ENCODE measurements at regions not wholly inside any gene's neighbourhood (a gene's known extent, or its start where the extent isn't known, plus 50 kb on each side); places are given as distances from the start of the nearest gene placed in this dataset.

DNA sequence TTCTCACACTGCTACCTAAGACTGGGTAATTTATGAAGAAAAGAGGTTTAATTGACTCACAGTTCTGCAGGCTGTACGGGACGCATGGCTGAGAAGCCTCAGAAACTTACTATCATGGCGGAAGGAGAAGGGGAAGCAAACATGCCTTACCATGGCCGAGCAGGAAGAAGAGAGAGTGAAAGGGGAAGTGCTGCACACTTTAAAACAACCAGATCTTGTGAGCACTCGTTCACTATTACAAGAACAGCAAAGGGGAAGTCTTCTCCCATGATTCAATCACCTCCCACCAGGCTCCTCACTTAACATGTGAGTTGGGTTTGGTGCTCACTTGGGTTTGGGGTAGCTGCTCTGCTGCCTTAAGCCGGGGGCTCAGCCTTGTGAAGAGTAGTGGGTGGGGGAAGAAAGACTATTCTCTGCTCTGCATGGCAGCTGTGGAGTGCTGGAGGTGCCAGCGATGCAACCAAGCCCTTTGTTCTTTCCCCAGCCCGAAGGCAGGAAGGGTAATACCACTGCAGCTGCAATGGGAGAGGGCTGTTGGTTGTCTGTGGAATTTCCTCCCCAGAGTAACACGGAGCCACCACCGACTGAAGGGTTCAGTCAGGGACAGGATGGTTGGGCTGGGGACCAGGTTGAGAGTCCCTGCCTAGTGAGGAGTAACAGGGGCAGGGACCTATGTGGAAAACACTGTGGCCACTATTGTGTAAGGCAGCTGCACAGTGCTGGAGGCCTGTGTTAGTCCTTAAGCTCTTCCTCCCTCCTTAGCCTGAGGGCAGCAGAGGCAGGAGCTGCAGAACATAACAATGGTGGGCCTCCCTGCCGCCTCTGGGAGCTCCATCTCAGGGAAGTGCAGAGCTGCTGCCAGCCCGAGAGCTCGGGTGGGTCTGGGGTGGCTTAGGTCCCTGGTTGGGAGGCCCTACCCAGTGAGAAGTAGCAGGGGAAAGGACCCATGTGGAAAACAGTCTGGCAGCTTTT lies 1262.5 kb downstream of the EFNB2 start:
- DNase-seq, result no peak

DNA sequence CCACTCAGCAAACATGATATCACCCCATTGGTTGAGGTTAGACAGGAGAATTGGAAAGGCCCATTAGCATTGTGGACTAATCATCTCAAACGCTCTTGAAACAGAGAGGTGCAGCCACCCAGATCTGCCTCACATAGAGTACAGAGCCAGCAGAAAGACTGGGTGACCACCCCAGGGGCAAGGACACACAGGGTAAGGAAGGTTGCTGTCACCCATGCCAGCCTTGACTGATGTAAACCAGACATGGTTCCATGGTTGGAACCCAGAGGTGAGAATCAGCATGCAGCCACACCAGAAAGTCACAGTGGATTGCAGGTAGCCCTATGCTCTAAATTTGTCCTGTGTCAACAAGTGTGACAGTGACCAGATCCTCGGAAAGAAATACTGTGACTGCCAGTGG lies 1268.8 kb downstream of the EFNB2 start:
- DNase-seq, result no peak

DNA sequence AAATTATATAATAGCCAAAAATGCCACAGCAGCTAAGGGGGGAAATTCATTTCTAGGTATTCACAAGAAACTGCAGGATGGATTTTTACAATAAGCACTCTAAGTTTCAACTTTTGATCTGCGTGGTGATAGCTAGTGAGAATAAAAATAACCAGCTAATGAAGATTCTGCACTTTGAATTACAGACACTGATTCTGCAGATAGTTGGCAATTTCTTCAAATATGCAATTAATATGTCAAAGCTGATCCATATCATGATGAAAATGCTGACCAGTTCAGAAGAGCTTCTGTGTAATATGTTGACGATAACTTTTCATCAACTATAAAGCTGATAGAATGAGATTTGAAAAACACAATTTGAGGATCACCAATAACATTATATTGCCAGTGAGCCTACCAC lies 1272.9 kb downstream of the EFNB2 start:
- DNase-seq, result no peak

DNA sequence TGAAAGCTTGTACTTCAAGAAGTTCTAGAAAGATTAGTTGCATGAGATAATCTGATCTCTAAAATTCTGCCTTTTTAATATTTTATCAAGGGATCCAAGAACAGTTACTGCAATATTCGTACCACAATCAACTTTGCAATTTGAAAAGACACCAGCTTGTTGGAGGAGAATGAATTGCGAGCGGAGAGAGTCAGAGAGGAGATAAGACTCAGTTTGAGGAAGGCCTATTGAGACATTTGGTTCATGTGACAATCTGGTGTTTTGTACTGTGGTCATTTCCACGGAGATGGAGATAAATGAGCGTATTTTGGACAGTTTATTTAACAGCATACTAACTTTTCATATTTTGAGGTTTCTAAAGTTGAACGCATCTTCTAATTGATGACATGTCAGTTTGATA lies 1276.0 kb downstream of the EFNB2 start:
- no peak for DNase-seq

DNA sequence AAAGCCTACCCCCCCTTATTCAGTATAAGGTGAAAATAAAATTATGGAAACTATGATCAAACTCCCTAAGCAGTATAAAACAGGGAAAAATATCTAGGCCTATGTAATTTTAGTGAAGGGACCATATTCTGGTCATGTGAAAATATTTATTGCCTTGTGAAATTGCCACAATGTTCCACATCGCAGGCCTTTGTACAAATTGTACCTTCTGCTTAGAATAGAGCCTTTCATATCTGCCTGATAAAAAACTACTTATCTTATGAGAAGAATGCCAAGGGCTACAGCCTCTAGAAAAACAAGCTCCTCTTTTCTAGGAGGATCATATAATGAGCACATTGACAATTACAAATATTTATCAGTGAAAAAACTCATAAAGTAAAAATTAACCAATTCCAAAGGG lies 1280.0 kb downstream of the EFNB2 start:
- no peak for DNase-seq

DNA sequence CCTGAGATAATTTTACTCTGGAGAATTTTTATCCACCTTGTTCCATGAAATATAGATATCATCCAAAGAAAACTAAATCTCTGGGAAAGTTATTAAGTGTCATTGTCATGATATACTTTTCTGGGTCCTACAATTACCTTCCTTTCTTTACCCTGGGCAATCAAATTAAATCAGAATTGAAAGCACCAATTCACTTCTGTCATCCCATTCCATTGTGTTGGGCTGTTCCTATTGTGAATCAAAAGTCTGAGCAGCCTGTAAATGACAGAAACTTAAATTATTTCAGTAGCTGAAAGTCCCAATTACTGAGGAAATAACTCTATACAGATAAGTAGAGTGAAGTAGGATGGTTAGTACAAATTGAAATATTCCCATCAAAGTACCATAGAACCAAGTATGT lies 1284.2 kb downstream of the EFNB2 start:
- no peak for DNase-seq

DNA sequence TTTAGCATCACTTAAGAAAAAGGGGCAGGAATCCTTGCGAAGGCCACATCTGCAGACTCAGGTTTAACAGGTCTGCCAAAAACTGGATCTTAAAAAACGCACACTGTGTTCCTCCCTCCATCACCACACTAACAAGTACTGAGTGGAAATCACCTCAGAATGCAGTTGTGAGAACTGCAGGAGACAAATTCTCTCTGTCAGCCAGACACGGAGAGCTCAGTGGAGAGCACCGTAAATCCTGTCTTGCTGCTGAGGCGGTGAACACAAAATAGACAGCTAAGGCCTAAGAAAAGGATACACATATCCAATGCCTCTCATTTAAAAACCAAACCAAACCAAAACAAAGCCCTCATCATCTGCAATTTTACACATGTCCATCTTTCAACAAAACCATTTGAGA lies 1287.6 kb downstream of the EFNB2 start:
- DNase-seq, result no peak

DNA sequence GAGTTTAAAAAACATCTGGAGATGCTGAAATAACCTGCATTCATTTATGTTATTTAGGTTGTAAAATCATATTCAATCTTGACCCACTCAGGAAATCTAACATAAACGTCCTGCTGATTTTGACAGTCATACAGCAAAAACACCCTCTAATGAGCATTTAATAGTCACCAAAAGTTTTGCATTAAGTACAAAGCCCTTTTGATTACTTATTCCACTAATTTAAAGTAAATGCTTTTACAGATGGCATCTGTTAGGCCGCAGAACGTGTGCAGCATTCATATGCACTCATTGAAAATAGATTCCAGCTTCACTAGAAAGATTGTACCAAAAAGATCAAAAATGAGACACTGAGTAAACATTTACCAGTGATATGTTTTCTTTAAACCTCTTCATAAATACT lies 1295.1 kb downstream of the EFNB2 start:
- no peak for DNase-seq

DNA sequence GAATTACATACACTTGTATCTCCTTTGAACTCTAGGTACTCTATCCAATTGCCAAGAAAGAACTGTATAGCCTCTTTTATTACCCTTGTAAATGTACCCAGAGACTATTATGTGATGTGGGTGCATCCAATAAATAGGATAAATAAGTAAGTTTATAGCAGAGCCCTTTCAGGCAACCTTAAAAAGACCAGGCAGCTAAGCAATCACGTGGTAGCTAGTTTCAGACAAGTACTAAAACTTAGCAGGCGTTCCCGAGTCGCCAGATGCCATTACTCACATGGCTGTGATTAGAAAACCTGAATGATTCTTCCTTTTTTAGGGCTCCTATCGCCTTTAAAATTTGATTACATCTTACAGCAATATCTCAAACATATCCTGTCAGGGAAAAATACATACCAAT lies 1303.0 kb downstream of the EFNB2 start:
- DNase-seq, result no peak

DNA sequence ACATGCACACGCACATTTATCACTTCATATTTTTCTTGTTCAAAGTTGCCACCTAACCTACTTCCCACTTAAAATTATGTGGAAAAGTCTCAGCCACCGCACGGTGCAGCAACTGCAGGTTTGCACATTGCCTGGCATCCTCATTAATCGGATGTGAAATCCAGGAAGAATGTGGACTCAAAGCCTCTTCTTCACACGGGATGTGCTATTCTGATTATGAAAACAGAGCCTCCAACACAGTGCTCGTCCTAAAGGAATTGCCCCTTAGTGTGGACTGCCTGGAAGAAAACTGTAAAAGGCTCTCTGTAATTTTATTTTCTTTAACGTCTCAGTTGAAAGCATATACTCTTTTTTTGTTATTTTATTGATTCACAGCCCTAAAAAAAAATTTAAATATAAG lies 1303.5 kb downstream of the EFNB2 start:
- DNase-seq, result no peak

DNA sequence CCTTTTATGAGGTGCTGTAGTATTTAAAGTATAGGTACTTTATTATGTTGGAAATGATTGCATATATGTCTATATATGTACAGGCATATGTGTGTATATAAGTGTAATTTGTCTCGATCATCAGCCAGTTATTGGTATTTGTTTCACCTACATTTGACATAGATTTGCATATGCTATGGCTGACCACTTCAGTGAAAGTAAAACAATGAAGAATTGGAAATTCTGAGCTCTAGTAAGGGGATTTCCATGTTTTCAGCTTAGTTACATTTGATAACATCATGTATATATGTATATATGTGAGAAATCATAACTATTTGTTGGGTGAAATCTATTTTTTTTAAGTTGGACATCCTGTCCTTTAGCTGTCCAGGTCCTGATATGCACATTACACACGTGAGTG lies 1303.9 kb downstream of the EFNB2 start:
- DNase-seq, result no peak

DNA sequence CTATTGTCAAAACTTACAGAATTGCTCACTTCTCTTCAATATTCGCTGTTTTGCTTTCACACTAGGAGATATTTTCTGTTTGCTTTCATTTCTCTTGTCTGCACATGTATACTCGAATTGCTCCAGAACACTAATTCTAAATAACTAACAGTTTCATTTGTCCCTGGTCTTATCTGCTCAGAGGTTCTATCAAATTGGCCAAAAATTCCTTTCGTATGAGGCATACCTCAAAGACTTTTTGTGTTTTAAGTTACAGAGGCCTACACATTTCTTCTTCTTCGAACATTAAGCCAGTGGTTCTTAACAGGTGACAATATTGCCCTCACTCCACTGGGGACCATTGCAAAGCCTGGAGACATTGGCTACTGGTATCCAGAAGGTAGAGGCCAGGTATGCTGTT lies 1314.6 kb downstream of the EFNB2 start:
- no peak for DNase-seq

DNA sequence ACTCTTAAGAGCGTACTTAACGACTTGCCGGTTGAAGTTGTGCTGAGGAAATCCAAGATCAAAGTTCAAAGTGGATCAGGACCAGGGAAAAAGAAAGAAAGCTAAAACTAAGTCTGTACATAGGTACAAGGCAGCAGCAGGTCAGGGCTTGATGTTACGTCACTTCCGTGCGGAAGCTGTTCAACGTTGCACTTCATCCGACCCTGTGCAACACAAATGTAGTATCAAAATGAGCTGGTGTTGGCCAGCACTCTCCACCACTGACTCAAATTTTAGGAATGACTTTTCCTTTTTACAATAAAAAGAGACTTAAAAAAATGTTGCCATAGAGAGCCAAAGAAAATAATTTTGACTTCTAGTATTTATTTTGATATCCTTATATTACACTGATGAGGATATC lies 1315.4 kb downstream of the EFNB2 start:
- DNase-seq, result no peak

DNA sequence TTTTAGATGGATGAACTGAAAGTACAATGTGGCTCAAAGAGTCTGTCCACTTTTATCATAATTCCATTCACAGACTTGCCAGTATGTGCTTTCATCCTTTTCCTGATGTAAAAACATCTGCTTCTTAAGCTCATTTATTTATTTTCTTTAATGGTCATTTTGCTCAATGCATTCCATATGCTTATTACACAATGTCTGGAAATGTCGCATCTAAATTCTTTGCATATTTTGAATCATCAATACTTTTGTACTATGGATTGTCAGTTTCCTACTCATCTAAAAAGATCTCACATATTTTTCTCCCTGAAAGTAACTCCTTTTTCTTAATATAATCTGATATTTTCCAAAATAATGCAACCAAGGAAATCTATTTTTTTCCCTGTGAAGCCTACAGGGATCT lies 1315.8 kb downstream of the EFNB2 start:
- DNase-seq, result no peak

DNA sequence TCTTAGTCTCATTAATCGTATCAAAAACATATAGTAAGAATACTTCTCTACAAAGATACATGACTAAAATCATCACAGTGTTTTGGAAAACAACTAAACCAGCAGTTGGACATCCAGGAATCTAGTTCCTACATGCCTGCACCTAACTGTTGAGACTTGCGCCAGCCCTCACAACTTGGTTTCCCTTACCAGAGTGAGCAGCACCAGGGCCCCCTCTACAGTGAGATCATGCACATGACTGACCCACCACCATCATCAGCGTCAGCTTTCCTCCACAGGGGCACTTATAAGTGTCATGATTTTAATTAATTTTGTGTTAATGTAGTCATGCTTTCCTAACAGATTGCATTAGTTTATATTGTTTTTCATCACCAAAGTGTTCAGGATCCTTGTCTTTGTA lies 1322.0 kb downstream of the EFNB2 start:
- DNase-seq, result no peak

DNA sequence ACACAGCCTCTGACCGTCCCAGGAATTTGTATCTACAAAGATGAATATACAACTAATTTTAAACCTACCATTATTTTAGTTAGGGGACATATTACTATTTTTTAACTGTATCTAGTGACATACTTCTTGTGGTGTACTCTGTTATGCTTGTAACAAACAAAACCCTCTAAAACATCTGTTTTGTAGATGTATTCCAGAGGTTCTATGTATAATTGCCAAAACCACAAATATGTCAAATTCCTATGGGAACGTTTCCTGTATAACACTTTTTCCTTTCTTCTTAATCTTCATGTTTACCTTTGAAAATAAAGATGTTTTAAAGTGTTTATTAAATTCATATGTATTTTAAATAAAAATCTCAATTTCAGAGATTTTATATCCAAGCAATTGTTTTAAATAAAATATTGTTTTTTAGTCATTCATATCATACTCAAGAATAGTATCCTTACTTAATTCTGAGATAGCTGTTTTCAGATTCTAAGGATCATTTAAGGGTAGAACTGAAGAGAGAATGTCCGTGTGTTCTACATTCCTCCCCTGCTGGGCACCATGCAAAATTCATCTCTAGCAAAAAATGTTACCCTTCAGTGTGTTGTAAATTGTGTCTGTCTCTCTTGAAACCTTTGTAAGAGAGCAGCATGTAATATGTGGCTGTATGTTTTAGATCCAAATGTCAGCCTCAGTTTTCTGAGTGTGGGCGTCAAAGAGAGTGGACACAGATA lies 1327.7 kb downstream of the EFNB2 start:
- DNase-seq, result no peak

DNA sequence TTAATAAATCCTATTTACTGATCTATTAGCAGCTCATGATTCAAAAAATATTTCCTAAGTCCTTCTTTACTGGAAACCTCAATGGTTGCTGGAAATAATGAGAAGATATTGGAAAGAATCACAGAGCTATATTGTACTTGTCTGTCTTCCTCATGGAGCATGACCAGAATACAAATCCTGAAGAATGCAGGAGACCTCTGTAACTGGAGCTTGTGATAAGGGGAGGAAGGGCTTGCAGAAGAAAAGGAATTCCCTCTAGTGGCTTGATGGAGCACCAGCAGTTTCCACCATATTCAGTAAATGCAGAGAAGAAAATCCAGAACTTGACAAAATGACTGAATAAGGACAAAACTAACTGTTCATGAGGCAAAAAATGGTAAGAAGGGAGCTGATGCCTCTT lies 1333.1 kb downstream of the EFNB2 start:
- DNase-seq, result no peak

DNA sequence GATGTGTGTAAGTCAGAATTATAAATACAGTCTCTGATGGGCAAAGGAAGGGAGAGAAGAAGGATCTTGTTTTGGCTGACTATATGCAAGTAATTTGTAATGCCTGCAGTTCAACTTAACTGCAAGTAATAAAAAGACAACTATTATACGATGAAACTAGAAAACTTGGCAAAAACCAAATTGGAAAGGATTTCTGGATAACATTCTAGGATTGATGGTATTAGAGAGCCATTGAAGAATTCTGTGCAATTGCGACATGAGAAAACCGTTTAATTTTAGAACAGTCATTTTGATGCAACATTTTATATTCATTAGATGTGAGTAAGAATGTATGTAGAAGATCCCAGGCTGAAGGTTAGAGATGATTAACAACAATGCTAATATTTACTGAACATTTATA lies 1334.1 kb downstream of the EFNB2 start:
- DNase-seq, result no peak

DNA sequence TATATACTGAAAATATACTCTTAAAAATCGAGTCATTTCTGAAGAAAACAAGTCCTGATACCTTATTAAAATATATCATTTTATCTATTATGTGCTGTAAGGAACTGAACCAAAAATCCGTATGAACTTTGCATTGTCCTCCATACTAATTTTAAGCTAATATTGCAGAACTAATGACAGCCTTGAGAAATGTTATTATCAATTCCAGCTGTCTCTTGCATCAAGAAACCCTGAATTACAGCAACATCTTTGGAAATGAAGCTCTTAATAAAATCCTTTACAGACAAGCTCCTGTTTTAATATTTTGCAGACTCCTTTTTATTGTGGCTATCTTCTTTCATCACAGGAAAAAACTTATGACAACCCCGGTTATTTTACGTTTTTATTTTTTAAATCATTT lies 1335.3 kb downstream of the EFNB2 start:
- DNase-seq, result no peak

DNA sequence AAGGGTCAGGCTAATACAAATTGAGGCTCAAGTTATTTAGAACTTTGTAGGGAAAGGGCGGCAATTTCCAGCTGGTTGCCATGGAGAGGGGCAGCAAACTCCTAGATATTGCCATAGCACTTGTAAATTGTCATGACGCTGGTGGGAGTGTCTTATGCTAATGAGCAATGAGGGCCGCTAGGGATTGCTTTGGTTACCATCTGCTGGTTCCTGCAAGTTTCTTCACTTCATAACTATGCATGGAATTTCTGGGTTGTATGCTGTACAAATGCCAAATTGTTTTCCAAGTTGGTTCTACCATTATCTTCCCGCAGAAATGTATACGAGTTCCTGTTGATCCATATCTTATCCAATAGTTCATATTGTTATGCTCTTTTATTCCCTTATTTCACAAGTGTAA lies 1339.4 kb downstream of the EFNB2 start:
- DNase-seq, result no peak

DNA sequence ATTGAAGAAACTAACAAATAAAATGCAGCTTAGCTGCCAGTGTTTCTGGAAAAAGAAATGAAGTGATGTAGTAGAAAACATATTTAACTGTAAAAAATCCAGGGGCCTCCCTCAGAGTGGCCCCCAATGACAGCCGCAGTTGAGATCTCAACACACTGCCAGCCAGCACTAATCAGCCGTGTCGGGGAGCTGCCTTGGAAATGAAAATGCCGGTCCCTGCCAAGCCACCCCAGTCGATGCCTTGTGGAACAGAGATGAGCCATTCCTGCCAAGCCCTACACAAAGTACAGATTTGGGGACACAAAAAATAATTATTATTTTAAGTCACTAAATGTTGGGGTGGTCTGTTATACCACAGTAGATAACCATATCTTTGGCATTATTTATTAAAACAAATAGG lies 1342.4 kb downstream of the EFNB2 start:
- no peak for DNase-seq

DNA sequence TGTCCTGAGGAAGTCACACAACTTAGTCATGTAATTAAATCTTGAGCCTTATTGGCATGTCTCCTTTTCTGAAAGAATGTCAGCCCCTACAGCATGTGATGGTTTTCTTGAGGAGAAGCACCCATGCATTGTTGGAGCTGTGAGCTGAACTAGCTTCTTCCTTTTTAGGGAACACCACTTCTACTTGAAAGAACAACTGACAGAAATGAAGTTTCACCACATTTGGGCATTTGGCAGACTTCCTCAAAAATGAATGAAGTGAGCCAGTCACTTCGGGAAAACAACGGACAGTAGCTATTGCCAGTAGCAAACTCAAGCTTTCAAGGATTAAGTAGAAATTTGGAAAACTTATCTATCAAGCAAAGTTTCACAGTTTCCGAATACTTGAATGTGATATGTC lies 1351.3 kb downstream of the EFNB2 start:
- DNase-seq, result no peak

DNA sequence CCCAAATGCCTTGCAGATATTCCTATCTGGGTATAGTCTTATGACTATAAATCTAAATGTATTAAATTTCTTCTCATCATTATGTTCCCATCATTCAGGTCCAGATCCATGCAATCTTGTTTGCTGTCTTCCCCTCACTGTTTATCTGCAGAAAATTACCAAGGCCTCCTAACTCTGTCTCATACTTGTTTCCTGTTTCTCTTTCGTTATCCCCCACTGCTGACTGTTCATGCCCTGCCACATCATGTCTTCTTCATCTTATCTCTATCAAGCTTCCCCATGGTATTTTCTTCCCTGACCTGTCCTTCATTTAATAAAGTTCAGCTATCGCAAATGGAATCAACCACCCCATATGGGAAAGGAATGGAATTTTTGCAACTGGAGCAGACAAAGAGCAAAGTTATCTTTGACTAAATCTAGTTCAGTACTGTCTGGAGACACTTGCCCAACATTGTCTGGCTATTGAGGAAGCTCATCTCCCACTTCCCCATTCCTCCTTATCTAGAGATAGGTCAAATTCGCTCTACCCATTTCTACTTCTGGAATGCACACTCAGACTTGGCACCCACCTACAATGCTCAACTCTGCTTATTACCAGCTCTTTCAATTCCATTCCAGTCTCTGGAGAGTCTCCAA lies 1358.1 kb downstream of the EFNB2 start:
- no peak for DNase-seq

DNA sequence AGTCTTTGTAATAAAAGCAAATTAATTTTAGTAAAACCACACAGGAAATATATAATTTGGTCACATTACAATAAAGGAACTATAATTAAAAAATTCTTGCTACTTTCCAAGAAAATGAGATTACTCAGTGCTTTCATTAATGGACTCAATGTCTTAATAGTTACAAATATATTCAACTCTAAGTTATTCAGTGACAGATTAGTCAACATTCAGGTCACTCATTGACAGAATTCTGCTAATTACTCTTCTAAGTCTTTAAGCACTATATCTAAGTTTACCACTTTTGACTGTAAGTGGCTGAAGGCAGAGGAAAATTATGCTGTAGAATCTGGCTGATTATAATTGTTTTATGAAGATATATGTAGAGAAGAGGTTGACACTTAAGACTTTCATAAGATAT lies 1365.0 kb downstream of the EFNB2 start:
- no peak for DNase-seq
